Central memory CD8-positive, alpha-beta T cell (primary cell): ENCODE measurements at regions not wholly inside any gene's neighbourhood (a gene's known extent, or its start where the extent isn't known, plus 50 kb on each side); places are given as distances from the start of the nearest gene placed in this dataset.

Source experiments
- ATAC-seq: fragments of 150-1000 bp; cut with Tn5 transposase; replicated peaks from 2 replicates; pipeline ENCODE4 v1.10.0; 2022; ENCODE audit warnings: mild to moderate bottlenecking, moderate FRiP score, moderate number of reproducible peaks; ENCODE audit not compliant: poor library complexity, severe bottlenecking; ENCODE audit errors: extremely low read depth
- DNase-seq, 2 donors: peaks; one replicate each; pipeline ENCODE4 v3.0.0; 2021; ENCODE audit warnings: low spot score in 2 of 2
- H3K27ac Mint-ChIP-seq: one replicate; pipeline ENCODE4 v1.8.0; 2022; ENCODE audit warnings: low read depth, mild to moderate bottlenecking, moderate library complexity, mixed read lengths
- H3K27me3 Mint-ChIP-seq: one replicate; pipeline ENCODE4 v1.8.0; 2022; ENCODE audit warnings: mixed read lengths
- H3K36me3 Mint-ChIP-seq: one replicate; pipeline ENCODE4 v1.8.0; 2022; ENCODE audit warnings: mild to moderate bottlenecking, moderate library complexity, mixed read lengths; ENCODE audit not compliant: insufficient read depth
- H3K4me1 Mint-ChIP-seq: one replicate; pipeline ENCODE4 v1.8.0; 2022; ENCODE audit warnings: mixed read lengths
- H3K4me3 Mint-ChIP-seq: one replicate; pipeline ENCODE4 v1.8.0; 2022; ENCODE audit warnings: mild to moderate bottlenecking, moderate library complexity, mixed read lengths
- H3K9me3 Mint-ChIP-seq: one replicate; pipeline ENCODE4 v1.8.0; 2022; ENCODE audit warnings: mixed read lengths

DNA sequence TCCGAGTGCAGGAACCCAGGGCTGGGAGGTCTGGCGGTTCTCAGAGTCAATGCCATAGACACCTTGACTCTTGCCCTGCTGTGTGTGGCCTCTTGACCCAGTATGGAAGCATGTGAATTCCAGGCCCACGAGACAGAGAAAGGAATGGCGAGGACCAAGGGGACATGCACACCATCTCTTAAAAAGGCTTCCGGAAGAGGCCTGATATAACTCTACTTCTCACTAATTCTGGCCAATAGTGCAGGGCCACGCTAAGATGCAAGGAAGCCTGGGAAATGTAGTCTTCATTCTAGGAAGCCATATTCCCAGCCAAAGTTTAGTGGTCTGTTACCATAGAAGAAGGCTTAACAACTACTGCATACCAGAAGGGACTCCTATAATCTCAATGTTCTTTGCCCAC is 177.0 kb upstream of the KCNG1 start:
- H3K27me3 Mint-ChIP-seq = peaks cover 75% of the 10 kb centered on the region
- no peaks in the 10 kb centered on the region for H3K4me1 Mint-ChIP-seq
- H3K27ac Mint-ChIP-seq = no peak overlapping the region
- H3K9me3 Mint-ChIP-seq = no peaks in the 10 kb centered on the region
- H3K36me3 Mint-ChIP-seq = peaks cover 2% of the 10 kb centered on the region
- ATAC-seq = no peak
- H3K4me3 Mint-ChIP-seq = no peak overlapping the region
- DNase-seq = no peak

DNA sequence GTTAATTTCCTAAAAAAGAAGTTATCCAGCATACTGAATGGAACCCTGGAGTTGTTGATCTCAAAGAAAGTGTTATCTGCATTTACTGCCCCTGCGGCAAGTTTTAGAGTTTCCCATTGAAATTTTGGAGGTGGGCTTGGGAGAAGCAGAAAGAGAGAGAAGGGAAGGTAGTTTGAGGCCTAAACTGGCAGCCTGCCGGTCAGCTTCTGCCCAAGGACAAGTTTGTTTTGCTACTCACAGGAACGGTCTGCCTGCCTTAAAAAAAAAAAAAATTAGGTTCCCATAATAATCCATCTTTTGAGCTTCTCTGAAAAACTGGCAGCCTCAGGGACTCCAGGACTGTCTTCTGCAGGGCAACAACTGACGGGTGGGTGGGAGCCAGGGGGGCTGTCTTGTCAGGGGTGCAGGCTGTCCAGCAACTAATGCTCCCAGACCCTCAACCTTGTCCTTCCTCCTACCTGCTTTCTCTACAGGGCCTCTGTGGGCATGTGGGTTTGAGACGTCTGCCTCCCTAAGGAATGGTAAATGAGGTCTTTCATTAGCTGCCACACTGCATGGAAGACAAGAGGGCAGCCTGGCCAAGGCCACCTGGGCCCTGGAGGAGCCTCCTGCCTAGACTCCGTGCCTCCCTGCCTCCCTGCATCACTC is 176.1 kb upstream of the KCNG1 start:
- ATAC-seq = no peak
- DNase-seq = no peak
- Mint-ChIP-seq H3K27ac (no peak overlapping the region), H3K36me3 (peaks cover 2% of the 10 kb centered on the region), H3K4me3 (no peak overlapping the region), H3K4me1 (no peaks in the 10 kb centered on the region), H3K27me3 (peaks cover 75% of the 10 kb centered on the region), H3K9me3 (no peaks in the 10 kb centered on the region)

DNA sequence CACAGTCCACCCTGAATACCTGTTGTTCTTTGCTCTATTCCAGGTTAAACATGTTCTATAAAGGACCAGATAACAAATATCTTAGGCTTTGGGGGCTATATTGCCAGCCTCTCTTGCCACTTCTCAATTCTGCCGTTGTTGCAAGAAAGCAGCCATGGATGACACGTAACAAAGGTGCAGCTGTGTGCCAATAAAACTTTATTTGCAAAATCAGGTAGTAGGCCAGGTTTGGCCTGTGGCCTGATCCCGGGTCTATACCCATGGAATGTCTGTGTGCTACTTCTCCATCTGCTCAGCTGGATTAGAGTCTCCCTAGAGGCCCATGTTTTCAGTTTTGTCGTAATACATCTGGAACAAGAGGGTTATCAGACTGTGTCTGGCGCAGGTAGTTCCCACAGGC is 175.3 kb upstream of the KCNG1 start:
- no peak overlapping the region for H3K4me3 Mint-ChIP-seq
- DNase-seq (no peak), ATAC-seq (no peak)
- H3K36me3 Mint-ChIP-seq = peaks cover 2% of the 10 kb centered on the region
- no peaks in the 10 kb centered on the region for H3K9me3 Mint-ChIP-seq
- no peaks in the 10 kb centered on the region for H3K4me1 Mint-ChIP-seq
- peaks cover 75% of the 10 kb centered on the region for H3K27me3 Mint-ChIP-seq
- no peak overlapping the region for H3K27ac Mint-ChIP-seq

DNA sequence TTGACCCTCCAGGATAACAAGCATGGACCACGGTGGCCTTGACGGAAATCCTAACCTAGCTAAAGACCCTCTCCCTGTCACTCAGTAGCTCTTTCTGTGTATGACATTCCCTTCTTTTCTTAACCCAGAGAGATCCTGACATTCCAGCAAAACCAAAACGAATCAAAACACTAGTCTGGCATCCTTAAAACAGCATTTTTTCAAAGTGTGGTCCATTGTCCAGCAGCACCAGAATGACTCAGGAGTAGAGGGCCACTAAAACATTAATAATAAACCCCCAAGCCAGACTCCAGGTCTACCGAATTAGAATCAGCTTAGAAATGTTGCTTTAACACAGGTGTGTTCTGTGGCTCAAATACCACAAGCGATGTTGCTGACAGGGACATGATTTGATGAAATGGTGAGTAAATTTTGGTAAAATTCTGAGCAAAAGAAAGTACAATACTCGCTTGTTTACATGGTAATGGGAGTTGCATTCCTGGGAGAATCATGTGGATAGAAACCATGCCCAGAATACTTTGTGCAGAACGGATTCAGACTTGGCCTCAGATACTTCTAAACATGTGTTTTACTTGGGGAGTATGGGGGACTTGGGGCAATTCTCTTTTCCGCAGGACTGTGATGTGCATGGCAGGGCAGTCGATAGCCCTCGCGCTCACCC is 174.2 kb upstream of the KCNG1 start:
- DNase-seq (no peak), ATAC-seq (no peak)
- Mint-ChIP-seq H3K9me3 (no peaks in the 10 kb centered on the region), H3K4me1 (no peaks in the 10 kb centered on the region), H3K36me3 (peaks cover 2% of the 10 kb centered on the region), H3K27ac (no peak overlapping the region), H3K4me3 (no peak overlapping the region), H3K27me3 (peaks cover 67% of the 10 kb centered on the region)

DNA sequence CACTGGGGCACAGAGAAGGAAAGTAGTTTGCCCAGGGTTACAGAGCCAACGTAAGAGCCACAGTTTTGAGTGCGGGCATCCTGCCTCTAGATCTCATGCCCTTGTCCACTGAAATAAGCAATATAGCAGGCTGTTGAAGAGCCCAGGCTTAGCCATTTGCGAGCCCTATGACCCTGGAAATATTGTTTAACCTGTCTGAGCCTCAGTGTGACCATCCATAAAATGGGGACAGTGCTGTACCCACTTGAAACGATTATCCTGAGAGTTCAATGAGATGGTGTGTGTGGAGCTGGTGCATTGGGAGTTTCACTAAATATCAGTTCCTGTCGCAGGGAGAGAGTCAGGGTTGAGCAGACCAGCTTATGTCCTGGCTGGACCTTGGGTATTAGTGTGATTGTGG is 173.1 kb upstream of the KCNG1 start:
- Mint-ChIP-seq H3K27me3 (peaks cover 56% of the 10 kb centered on the region), H3K9me3 (no peaks in the 10 kb centered on the region), H3K36me3 (peaks cover 2% of the 10 kb centered on the region), H3K27ac (no peak overlapping the region), H3K4me1 (no peaks in the 10 kb centered on the region), H3K4me3 (no peak overlapping the region)
- ATAC-seq = no peak
- no peak for DNase-seq

DNA sequence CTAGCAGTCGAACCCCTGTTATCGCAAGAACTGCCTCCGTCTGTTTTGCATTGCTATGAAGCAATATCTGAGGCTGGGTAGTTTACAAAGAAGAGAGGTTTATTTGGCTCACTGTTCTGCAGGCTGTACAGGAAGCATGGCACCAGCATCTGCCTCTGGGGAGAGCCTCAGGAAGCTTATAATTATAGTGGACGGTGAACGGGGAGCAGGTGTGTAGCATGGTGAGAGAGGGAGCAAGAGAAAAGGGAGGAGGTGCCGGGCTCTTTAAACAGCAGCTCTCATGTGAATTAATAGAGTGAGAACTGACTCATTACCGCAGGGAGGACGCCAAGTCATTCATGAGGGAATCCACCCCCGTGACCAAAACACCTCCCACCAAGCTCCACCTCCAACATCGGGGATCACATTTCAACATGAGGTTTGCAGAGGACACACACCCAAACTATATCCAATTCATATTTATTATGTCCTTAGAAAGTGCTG is 172.6 kb upstream of the KCNG1 start:
- no peaks in the 10 kb centered on the region for H3K4me1 Mint-ChIP-seq
- H3K27me3 Mint-ChIP-seq = peaks cover 52% of the 10 kb centered on the region
- H3K27ac Mint-ChIP-seq = no peak overlapping the region
- DNase-seq (no peak), ATAC-seq (no peak)
- H3K4me3 Mint-ChIP-seq = no peak overlapping the region
- no peaks in the 10 kb centered on the region for H3K9me3 Mint-ChIP-seq
- peaks cover 2% of the 10 kb centered on the region for H3K36me3 Mint-ChIP-seq

DNA sequence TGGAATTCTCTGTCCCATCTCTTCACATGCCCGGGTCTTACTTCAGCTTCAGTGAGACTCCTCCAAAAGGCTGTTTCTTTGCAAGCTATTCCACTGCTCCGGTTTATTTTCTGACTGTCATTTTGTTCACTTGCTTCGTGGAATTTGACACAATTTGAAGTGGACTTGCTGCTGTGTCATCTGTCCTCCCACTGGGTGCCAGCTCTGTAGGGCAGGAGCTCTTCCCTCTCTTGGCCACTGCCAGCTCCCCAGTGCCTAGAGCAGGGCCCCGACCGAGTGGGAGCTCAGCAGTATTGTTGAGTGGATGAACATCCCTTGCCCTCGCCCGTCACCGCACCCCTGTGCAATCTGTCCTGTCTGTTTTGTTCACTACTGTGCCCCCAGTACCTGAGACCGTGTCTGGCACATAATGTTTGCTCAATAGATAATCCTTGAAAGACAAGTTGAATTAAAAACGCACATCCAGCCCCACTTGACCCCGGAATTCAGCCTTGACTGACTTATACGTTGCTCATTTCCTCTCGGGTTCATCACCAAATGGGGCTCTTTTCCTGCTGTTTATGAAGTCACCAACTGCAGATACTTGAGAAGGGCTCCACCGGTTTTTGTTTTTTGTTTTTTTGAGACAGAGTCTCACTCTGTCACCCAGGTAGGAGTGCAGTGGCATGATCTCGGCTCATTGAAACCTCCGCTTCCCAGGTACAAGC is 170.3 kb upstream of the KCNG1 start:
- ATAC-seq = no peak
- Mint-ChIP-seq H3K4me1 (no peaks in the 10 kb centered on the region), H3K27ac (no peak overlapping the region), H3K36me3 (peaks cover 3% of the 10 kb centered on the region), H3K4me3 (no peak overlapping the region), H3K9me3 (no peaks in the 10 kb centered on the region), H3K27me3 (peaks cover 33% of the 10 kb centered on the region)
- no peak for DNase-seq

DNA sequence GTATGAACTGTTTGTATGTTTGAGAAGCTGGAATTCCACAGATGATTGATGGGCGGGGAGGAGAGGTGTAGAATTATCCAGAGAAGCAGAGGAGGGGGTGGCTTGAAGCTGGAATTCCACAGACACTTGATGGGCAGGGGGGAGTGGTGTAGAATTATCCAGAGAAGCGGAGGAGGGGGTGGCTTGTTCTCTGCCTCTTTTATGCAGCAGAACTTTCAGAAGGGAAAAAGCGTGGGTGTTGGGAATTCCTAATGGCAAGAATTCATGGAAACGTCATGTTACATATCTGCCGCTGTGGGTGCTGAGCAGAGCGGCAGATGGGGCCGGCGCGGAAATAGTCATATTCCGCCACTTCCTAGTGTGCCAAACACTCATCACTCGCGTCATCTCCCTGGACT is 167.9 kb upstream of the KCNG1 start:
- no peak for ATAC-seq
- DNase-seq = no peak
- Mint-ChIP-seq H3K36me3 (peaks cover 3% of the 10 kb centered on the region), H3K4me3 (no peak overlapping the region), H3K9me3 (no peaks in the 10 kb centered on the region), H3K27me3 (peaks cover 9% of the 10 kb centered on the region), H3K27ac (no peak overlapping the region), H3K4me1 (no peaks in the 10 kb centered on the region)

DNA sequence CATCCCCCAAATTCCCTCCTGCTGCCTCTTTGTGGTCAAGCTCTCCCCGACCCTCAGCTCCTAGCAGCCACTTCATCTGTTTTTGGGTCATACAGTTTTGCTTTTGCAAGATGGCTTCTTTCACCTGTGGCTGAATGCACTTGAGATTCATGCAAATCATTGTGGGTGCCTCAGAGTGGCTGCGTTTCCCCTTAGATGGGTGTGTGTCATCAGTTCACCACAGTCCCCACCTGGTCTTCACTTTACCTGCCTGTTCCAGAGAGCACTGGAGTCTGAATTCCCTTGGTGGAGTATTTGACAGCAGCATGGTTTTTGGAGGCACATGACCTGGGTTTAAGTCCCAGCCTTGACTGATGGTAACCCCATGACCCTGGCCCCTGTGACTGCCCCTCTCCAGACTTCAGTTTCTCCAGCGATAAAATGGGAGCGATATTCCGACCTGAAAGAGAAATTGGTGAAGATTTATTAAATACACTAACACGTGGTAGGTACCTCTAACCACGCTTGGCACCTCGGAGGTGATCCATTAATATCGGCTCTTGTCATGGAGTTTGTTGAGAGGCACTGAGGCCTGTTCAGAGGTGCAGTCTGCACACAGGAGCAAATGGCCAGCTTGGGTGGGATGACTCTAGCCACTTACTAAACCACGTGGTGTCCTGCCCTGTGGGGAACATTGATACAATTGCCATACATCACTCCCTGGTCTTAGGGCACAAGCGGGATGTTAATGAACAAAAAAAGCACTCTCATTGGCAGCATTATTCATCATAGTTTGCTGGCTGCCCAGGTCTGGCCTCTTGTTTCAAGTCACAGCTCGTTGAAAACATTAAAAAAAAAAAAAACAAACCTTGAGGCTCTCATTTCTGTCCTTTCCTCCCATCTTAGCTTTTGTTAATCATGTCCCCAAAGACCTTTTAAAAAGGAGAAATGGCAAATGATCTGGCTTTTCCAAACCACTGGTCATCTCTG is 167.2 kb upstream of the KCNG1 start:
- ATAC-seq (no peak), DNase-seq (no peak)
- Mint-ChIP-seq H3K9me3 (no peaks in the 10 kb centered on the region), H3K27me3 (peaks cover 2% of the 10 kb centered on the region), H3K36me3 (peaks cover 1% of the 10 kb centered on the region), H3K4me1 (no peaks in the 10 kb centered on the region), H3K27ac (no peak overlapping the region), H3K4me3 (no peak overlapping the region)

DNA sequence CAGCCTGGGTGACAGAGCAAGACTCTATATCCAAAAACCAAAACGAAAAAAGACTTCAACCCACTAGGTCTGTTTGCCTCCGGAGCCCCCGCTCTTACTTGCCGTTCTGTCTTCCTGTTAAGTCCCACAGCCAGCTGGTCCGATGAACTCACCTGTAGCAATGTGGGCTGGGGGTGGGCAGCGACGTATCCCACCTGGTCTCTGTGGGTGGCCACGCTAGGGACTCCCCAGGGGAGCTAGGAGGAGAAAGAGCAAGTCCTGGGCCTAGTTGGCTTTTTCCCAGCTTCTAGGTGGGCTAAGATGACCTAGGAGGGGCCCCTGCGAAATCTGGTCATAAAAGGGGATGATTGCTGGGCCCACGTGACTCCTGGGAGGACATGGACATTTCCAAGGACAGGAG is 166.0 kb upstream of the KCNG1 start:
- Mint-ChIP-seq H3K27ac (no peak overlapping the region), H3K9me3 (no peaks in the 10 kb centered on the region), H3K4me1 (no peaks in the 10 kb centered on the region), H3K4me3 (no peak overlapping the region), H3K27me3 (peaks cover 6% of the 10 kb centered on the region), H3K36me3 (peaks cover 1% of the 10 kb centered on the region)
- no peak for DNase-seq
- ATAC-seq = no peak

DNA sequence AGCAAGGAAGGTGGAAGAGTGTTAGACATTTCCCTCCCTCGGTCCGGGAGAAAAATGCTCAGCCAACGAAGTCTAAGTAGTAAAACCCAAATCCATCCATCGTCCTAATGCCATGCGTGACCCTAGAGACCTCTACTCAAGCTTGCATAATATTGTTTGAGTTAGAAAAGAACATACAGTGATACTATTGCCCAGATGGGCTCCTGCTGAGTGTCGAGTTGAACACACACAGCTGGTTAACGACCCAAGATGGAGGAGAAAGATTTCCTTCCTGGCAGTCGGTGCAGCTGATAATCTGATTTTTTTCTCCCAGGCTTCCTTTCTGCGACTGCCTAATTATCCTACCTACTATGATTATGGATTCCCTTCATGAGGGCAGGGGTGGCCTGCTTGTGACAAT is 164.4 kb upstream of the KCNG1 start:
- Mint-ChIP-seq H3K4me3 (no peak overlapping the region), H3K36me3 (peaks cover 1% of the 10 kb centered on the region), H3K27ac (no peak overlapping the region), H3K27me3 (peaks cover 12% of the 10 kb centered on the region), H3K4me1 (no peaks in the 10 kb centered on the region), H3K9me3 (no peaks in the 10 kb centered on the region)
- DNase-seq (no peak), ATAC-seq (no peak)

DNA sequence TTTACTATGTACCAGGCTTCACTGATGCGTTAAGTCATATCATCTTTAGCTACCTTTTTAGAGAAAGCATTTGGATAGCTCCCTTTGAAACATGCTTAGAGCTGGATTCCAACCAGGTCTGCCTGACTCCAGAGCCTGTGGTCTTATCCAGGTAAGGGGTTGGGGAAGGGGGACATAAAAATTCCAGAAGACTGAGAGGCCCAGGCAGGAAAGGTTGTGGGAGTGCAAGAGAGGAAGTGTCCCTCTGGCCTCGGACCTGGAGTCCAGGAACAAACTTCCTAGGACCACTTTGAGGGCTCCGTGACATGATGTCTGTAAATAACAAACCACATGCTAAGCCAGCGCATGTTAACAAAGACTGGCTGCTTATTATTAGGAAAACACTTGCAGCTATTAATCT is 163.0 kb upstream of the KCNG1 start:
- H3K27ac Mint-ChIP-seq = no peak overlapping the region
- peaks cover 1% of the 10 kb centered on the region for H3K36me3 Mint-ChIP-seq
- peaks cover 26% of the 10 kb centered on the region for H3K27me3 Mint-ChIP-seq
- no peaks in the 10 kb centered on the region for H3K4me1 Mint-ChIP-seq
- H3K4me3 Mint-ChIP-seq = no peak overlapping the region
- H3K9me3 Mint-ChIP-seq = no peaks in the 10 kb centered on the region
- DNase-seq (no peak), ATAC-seq (no peak)
